ENCODE measurements at regions not wholly inside any gene's neighbourhood (a gene's known extent, or its start where the extent isn't known, plus 50 kb on each side); places are given as distances from the start of the nearest gene placed in this dataset.
"Not testable (repeated sequence)": the region's sequence is repeated elsewhere in the genome, so short reads cannot be mapped to it uniquely, and the experiment has no call there.

- DNase-seq: peak; percentile 4
These were observed 328.0 kb downstream of the NAF1 start for GRCh38 chr4:162838671-162839070.

- no peak for DNase-seq
These were observed 329.0 kb downstream of the NAF1 start for GRCh38 chr4:162837679-162838078.

- no peak for DNase-seq
These were observed 329.4 kb downstream of the NAF1 start for GRCh38 chr4:162837241-162837640.

- DNase-seq: no peak
These were observed 329.9 kb downstream of the NAF1 start for GRCh38 chr4:162836773-162837172.

- not testable (repeated sequence) for DNase-seq
These were observed 330.4 kb downstream of the NAF1 start for GRCh38 chr4:162836258-162836657.

GRCh38 chr4:162830899-162831298, 335.8 kb downstream of the NAF1 start:
- no peak for DNase-seq

GRCh38 chr4:162817374-162817773, 349.3 kb downstream of the NAF1 start:
- not testable (repeated sequence) for DNase-seq

- no peak for DNase-seq
These were observed 362.3 kb downstream of the NAF1 start for GRCh38 chr4:162804351-162804924.

- DNase-seq: no peak
These were observed 363.3 kb downstream of the NAF1 start for GRCh38 chr4:162803378-162803777.

- DNase-seq: no peak
These were observed 369.6 kb downstream of the NAF1 start for GRCh38 chr4:162797108-162797507.

- no peak for DNase-seq
These were observed 373.1 kb downstream of the NAF1 start for GRCh38 chr4:162793571-162793970.

GRCh38 chr4:162793004-162793403, 373.7 kb downstream of the NAF1 start:
- DNase-seq: no peak

- DNase-seq: no peak
These were observed 375.5 kb downstream of the NAF1 start for GRCh38 chr4:162791226-162791625.

- DNase-seq: no peak
These were observed 379.6 kb downstream of the NAF1 start for GRCh38 chr4:162787120-162787519.

- no peak for DNase-seq
These were observed 383.7 kb downstream of the NAF1 start for GRCh38 chr4:162782778-162783525.

GRCh38 chr4:162782096-162782777, 384.5 kb downstream of the NAF1 start:
- no peak for DNase-seq

GRCh38 chr4:162770761-162771490, 395.8 kb downstream of the NAF1 start:
- no peak for DNase-seq

GRCh38 chr4:162767083-162767482, 399.6 kb downstream of the NAF1 start:
- DNase-seq: no peak

GRCh38 chr4:162761965-162762364, 404.7 kb downstream of the NAF1 start:
- no peak for DNase-seq

GRCh38 chr4:162740228-162740627, 426.5 kb downstream of the NAF1 start:
- DNase-seq: not testable (repeated sequence)

- DNase-seq: not testable (repeated sequence)
These were observed 427.1 kb downstream of the NAF1 start for GRCh38 chr4:162739596-162739995.

GRCh38 chr4:162732876-162733275, 433.8 kb downstream of the NAF1 start:
- no peak for DNase-seq

GRCh38 chr4:162727766-162728165, 438.9 kb downstream of the NAF1 start:
- DNase-seq: no peak
